ENCODE measurements at regions not wholly inside any gene's neighbourhood (a gene's known extent, or its start where the extent isn't known, plus 50 kb on each side); places are given as distances from the start of the nearest gene placed in this dataset.

GRCh38 chr5:67374378-67374777, 177.8 kb upstream of the CD180 start:
- TF ChIP-seq POLR2AphosphoS5 (IDR thresholded peaks at IDR 0.05; ENCODE audit: low read depth, low read length) (no peak), POLR2A (IDR thresholded peaks at IDR 0.05; ENCODE audit: low read depth, low read length) (no peak)
